ENCODE measurements at regions not wholly inside any gene's neighbourhood (a gene's known extent, or its start where the extent isn't known, plus 50 kb on each side); places are given as distances from the start of the nearest gene placed in this dataset.

DNA sequence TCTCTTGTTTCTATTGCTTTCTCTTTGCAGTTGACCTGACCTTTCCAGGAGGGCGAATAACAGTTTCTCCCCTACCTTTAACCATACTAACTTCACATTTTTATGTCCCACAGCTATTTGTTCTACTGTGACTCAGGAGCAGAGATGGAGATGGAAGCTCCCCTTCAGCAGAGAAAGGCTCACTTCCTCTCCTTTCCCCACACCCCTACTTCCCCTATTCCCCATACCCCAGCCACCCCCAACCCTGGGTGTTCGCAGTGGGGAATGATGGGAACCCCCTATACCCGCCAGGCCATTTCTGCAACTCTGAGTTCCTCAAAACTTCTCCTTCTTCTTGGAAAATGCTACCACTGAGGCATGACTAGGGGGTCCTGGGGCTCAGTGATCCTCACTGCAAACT is 285.4 kb upstream of the MGAT5 start:
- H3K27ac Mint-ChIP-seq, result no peak overlapping the region
- H3K36me3 Mint-ChIP-seq, result no peaks in the 10 kb centered on the region
- ATAC-seq (no peak), DNase-seq (ENCODE audit: low spot score in 2 of 2) (no peak)
- no peaks in the 10 kb centered on the region for H3K9me3 Mint-ChIP-seq

DNA sequence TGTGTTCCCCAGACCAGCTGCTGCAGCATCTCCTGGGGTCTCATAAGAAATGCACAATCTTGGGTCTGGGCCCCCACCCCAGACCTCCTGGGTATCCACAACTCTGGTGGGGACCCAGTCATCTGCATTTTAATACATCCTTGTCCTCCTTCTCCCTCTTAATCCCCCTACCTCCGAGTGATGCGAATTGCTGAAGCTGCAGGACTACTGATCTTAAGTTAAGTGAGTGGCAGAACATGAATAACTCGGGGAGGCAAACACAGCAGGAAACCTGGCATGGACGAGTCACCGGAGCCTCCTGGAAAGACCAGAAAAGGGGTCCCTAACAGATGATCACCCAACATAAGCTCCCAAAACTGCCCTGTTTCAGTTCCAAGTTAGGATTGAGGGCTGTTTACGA is 283.2 kb upstream of the MGAT5 start:
- Mint-ChIP-seq H3K36me3 (no peaks in the 10 kb centered on the region), H3K9me3 (no peaks in the 10 kb centered on the region), H3K27ac (no peak overlapping the region)
- ATAC-seq (no peak), DNase-seq (ENCODE audit: low spot score in 2 of 2) (no peak)

DNA sequence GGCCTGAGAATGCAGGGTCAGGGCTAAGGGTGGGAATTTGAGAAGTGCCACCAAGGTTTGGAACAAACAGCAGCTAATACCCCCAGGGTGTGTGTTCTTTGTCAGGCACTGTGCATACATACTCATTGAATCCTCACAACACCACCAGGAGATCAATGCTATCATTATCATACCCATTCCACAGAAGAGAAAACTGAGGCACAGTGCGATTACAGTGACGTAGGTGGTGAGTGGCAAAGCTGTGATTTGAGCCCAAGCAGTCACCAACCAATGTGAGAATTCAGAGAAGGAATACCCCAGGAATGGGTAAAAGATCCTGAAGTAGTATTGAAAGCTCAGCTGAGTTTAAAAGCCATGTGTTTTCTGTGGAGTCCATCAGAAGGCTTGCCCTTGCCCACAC is 281.6 kb upstream of the MGAT5 start:
- Mint-ChIP-seq H3K27ac (no peak overlapping the region), H3K9me3 (no peaks in the 10 kb centered on the region), H3K36me3 (no peaks in the 10 kb centered on the region)
- DNase-seq (ENCODE audit: low spot score in 2 of 2) (no peak), ATAC-seq (no peak)

DNA sequence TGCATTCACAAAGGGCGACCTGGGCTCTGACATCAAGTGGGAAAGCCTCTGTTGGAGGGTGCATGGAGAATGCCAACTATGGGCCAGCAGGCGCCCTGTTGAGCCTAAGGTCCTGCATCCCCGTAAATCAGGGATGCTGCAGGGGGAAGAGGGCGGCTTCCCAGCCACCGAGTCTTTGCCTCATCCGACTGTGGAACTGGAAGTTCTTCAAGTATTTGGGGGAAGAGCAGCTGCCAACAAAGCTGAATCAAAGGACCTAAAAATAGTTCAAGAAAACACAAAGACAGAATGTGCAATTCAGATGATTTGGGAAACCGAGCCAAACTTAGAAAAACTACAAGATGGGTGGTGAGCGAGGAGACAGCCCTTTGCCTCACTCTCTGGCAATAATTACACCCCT is 281.1 kb upstream of the MGAT5 start:
- DNase-seq (ENCODE audit: low spot score in 2 of 2), result no peak
- Mint-ChIP-seq H3K36me3 (no peaks in the 10 kb centered on the region), H3K9me3 (no peaks in the 10 kb centered on the region), H3K27ac (no peak overlapping the region)
- no peak for ATAC-seq

DNA sequence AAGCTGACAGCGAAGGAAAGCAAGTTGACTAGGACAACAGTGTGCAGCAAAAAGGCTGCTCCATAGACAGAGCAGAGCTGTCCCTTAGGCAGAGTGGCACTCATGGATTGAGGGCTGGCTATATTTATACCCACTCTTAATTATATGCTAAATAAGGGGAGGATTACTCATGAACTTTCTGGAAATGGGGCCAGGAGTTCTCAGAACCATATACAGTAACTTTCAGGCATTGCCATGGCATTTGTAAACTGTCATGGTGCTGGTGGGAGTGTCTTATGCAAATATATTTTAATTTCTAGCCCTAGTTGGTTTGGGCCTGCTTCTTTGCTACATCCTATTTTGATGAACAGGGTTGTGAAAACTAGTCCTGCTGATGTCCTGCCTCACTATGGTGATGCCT is 279.5 kb upstream of the MGAT5 start:
- no peaks in the 10 kb centered on the region for H3K36me3 Mint-ChIP-seq
- ATAC-seq (no peak), DNase-seq (ENCODE audit: low spot score in 2 of 2) (no peak)
- no peaks in the 10 kb centered on the region for H3K9me3 Mint-ChIP-seq
- no peak overlapping the region for H3K27ac Mint-ChIP-seq

DNA sequence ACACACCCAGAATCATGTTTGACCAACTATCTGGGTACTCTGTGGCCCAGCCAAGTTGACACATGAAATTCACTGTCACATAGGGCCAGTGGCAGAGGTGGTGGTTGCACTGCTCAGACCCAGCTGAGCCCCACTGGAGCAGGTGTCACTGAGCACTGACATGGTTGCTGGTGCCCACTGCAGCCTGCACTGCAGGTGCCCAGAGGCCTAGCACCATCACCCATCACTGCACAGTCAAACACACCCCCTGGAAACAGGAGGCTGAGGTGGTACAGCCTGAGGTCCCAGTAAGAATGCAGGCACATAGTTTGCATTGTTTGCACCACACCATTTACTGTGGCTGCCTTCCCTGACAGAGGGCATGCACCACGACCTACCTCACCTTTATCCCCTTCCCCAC is 278.7 kb upstream of the MGAT5 start:
- Mint-ChIP-seq H3K36me3 (no peaks in the 10 kb centered on the region), H3K27ac (peak overlapping the region in 1 of 2 donors; percentile 13), H3K9me3 (no peaks in the 10 kb centered on the region)
- DNase-seq (ENCODE audit: low spot score in 2 of 2), result no peak
- ATAC-seq, result peak in 1 of 2 donors; percentile 18

DNA sequence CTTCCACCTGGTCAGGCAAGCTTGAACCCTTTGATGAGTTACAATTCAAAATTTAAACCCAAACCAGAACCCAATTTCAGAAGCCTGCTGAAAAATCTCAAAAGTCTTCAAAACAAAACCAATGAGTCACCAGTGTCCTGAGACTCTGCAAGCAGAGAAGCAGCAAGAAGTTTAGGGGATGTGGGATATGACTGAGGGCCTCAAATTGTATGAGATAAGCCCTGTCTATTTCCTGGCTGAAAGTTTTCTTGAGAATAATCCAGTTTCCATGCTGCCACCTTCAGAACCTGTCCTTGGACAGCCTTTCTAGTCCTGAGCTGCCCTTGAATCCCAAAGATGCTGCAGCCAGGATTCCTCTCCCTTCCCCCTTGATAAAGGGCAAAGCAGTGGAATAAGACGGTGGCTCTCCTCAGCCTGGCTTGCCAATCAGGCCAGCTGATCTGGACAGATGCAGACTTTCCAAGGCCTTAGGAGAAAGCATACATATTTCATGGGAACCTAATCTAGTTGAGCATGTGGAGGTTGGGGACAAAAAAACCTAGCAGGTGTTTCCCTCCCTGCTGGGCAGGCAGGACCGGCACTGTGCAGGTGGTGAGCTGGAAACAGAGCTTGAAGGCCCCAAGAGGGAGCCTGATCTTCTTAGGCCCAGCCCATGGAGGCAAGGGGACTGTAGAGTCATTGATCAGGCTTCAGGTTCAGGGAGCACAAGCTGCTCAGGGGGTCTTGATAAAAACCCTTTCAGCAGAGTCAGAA is 278.0 kb upstream of the MGAT5 start:
- ATAC-seq, result peak; percentile 40 to 87
- no peaks in the 10 kb centered on the region for H3K36me3 Mint-ChIP-seq
- H3K9me3 Mint-ChIP-seq, result no peaks in the 10 kb centered on the region
- H3K27ac Mint-ChIP-seq, result peak overlapping the region in 1 of 2 donors; percentile 13
- no peak for DNase-seq (ENCODE audit: low spot score in 2 of 2)

DNA sequence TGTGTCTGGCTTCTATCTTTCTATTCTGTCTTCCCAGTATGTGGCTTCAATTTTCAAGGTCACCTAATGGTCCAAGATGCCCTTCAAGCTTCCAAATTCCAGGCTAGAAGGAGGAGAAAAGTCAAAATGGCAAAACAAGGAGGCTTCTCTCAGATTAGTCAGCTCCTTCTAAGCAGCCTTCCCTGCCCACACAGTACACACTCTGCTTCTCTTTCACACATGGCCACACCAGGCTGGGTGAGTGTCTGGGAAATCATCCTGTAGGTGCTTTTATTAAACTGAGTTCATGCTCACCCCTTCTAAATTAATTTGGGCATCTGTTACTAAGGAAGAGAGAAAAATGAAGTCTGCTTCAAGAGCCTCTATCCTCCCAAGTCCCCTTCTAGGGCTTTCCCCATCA is 277.2 kb upstream of the MGAT5 start:
- ATAC-seq, result no peak
- no peaks in the 10 kb centered on the region for H3K9me3 Mint-ChIP-seq
- DNase-seq (ENCODE audit: low spot score in 2 of 2), result no peak
- H3K36me3 Mint-ChIP-seq, result no peaks in the 10 kb centered on the region
- H3K27ac Mint-ChIP-seq, result no peak overlapping the region

DNA sequence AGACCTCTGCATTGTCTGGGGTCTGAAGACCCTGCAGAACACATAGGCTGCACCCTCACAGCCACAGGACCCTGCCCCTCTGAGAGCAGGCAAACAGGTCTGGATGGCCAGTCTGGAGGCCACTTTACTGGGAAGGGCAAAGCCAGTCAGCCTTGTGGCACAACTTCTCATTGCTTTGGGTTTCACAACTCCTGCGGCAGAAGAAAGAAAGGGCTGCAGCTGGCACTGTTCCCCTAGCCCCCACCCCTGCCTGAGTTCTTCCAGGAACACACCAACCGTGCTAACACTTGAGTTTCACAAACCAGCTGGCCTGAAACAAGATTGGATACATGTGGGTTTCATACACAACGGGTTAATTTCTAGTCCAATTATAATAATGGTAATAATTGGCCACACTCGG is 276.5 kb upstream of the MGAT5 start:
- no peak overlapping the region for H3K27ac Mint-ChIP-seq
- no peak for ATAC-seq
- no peaks in the 10 kb centered on the region for H3K36me3 Mint-ChIP-seq
- no peak for DNase-seq (ENCODE audit: low spot score in 2 of 2)
- no peaks in the 10 kb centered on the region for H3K9me3 Mint-ChIP-seq

DNA sequence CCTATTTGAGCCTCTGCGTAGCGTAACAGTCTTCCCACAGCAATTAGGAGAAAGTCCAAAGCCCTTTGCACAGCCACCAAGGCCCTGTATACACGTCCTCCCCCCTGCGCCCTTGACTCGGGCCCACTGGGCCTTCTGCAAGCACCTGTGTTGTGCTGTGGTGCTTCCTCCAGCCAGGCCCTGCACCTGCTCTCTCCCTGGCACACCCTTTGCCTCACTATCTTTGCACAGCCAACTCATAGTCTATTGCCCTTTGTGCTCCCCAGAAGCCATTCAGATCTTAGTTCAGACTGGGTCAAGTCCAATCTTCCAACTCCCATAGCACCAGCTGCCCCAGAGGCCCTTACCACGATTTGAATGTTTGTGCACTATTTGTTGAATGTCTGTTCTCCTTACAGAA is 271.6 kb upstream of the MGAT5 start:
- H3K9me3 Mint-ChIP-seq, result no peaks in the 10 kb centered on the region
- peak overlapping the region in 1 of 2 donors; percentile 32 for H3K27ac Mint-ChIP-seq
- ATAC-seq (no peak), DNase-seq (ENCODE audit: low spot score in 2 of 2) (no peak)
- H3K36me3 Mint-ChIP-seq, result no peaks in the 10 kb centered on the region

DNA sequence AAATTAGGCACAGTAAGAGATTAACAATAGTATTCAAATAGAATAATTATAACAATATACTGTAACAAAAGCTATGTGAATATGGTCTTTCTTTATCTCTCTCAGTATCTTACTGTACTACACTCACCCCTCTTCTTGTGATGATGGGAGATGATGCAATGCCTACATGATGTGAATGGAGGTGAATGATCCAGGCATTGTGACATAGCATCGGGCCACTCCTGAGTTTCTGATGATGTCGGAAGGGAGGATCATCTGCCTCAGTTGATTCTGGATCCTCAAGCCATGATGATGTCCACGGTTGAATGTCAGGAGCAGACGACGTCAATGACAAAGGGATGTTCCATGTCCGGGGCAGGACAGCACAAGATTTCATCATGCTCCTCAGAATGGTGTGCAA is 268.3 kb upstream of the MGAT5 start:
- no peak for ATAC-seq
- Mint-ChIP-seq H3K9me3 (no peaks in the 10 kb centered on the region), H3K36me3 (no peaks in the 10 kb centered on the region), H3K27ac (no peak overlapping the region)
- DNase-seq (ENCODE audit: low spot score in 2 of 2), result no peak

DNA sequence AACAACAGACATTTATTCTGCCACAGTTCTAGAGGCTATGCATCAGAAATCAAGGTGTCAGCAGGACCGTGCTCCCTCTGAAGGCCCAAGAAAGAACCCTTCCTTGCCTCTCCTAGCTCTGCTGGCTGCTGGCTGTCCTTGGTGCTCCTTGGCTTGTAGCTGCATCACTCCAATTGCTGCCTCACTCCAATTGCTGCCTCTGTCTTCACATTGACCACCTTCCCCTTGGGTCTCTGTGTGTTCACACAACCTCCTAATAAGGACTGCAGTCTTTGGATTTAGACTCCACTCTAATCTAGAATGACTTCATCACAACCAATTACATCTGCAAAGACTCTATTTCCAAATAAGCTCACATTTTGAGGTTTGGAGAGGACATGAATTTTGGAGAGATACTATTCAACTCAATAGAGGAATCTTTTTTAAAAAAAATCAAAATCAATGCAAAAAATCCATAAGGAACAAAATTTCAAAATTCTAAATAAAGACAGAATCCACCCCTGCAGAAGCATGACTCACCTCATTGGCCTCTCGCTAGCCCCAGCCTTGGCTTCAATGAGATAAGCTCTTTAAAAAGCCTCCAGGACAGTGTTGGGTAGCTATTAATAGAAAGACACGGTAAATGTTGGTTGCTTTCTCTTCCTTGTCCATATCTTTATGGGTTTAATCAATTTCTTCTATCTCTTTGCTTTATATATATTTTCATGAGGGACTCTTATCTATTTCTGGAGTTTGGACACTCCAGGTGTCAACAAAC is 267.6 kb upstream of the MGAT5 start:
- ATAC-seq (no peak), DNase-seq (ENCODE audit: low spot score in 2 of 2) (no peak)
- H3K36me3 Mint-ChIP-seq, result no peaks in the 10 kb centered on the region
- no peaks in the 10 kb centered on the region for H3K9me3 Mint-ChIP-seq
- H3K27ac Mint-ChIP-seq, result no peak overlapping the region

DNA sequence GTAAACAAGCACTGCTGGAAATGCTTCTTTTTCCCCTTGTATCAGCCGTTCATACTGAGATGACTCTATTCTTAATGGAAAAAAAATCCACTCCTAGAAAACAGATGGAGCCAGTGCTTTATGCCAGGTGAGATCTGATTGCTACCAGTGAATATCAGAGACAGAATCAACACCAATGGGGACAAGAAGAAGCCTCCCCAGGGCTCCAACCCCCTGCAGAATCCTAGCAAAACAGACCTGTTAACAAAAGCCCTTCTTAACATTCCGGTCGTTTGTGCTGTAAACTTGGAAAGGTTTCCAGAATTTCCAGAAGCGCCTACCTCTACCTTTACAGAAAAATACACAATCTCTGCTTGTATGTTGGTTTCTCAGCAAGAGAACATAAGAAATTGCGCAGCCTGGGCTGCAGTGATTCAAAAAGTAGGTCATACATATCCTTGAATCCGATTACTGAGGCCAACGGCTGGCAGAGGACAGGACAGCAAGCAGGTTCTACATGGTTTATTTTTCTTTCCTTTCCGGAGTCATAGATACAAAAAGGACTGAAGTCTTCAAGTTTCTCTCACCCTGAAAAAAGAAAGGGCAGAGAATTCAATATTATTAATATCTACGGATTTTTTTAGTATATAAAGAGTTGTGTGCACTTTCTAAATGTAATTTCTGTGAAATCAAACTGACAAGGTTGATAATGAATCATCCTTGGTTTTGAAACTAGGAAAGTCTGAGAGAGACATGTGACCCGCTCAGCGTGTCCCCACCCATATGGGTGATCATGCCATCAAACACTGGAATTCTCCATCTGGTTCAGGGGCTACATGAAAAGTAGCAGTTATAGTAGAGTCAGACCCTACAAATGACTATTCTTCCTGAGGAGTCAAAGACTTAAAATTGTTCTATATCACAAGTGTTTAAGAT is 266.7 kb upstream of the MGAT5 start:
- DNase-seq (ENCODE audit: low spot score in 2 of 2) (no peak), ATAC-seq (no peak)

DNA sequence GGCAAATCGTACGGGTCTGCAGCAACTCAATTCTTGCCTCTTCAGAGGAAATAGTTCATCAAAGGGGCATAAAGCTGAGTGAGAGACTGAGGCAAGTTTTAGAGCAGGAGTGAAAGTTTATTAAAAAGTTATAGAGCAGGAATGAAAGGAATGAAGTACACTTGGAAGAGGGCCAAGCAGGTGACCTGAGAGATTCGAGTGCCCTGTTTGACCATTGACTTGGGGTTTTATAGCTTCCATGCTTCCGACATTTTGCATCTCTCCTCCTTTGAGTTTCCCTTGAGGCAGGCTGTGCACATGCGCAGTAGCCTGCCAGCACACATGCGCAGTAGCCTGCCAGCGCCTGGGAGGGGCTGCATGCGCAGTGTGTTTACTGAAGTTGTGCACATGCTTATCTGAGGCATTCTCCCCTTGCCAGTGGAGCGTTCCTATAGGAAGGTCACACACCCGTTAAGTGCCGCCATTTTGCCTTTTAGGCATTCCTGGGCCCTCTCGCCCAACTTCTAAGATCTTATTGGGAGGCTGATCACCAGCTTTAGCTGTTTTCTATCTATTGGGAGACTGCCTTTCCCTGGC is 265.5 kb upstream of the MGAT5 start:
- no peak overlapping the region for H3K27ac Mint-ChIP-seq
- ATAC-seq, result no peak
- no peak for DNase-seq (ENCODE audit: low spot score in 2 of 2)
- no peaks in the 10 kb centered on the region for H3K36me3 Mint-ChIP-seq
- no peaks in the 10 kb centered on the region for H3K9me3 Mint-ChIP-seq

More for the DNA sequence above, 266.7 kb upstream of the MGAT5 start:
- H3K36me3 Mint-ChIP-seq, result no peaks in the 10 kb centered on the region
- no peak overlapping the region for H3K27ac Mint-ChIP-seq
- no peaks in the 10 kb centered on the region for H3K9me3 Mint-ChIP-seq

DNA sequence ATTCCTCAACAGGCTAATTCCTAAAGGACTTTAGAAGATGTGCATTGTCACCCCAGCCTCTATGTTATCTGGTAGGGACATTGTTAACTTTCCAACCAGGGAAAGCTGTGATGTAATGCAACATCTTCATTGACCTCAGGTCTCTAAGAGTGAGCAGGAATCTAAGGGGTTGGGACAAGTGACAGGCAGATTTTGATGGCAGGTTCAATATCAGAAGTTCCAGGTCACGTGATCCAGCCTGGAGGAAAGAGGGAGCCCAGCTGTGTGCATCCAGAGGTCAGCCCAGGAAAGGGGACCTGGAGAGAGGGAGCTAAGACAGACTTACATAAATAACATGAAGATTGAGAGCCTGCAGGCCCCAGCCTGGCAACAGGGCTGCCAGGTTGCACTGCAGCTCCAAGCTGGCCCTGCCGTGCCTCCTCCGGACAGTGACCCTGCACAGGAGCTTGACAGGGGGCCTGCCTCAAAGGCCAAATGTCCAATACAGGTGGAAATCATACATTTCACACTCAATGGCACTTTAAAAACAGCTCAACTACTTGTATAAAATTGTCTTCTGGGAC is 262.2 kb upstream of the MGAT5 start:
- H3K27ac Mint-ChIP-seq, result no peak overlapping the region
- DNase-seq (ENCODE audit: low spot score in 2 of 2) (no peak), ATAC-seq (no peak)
- no peaks in the 10 kb centered on the region for H3K36me3 Mint-ChIP-seq
- H3K9me3 Mint-ChIP-seq, result no peaks in the 10 kb centered on the region

DNA sequence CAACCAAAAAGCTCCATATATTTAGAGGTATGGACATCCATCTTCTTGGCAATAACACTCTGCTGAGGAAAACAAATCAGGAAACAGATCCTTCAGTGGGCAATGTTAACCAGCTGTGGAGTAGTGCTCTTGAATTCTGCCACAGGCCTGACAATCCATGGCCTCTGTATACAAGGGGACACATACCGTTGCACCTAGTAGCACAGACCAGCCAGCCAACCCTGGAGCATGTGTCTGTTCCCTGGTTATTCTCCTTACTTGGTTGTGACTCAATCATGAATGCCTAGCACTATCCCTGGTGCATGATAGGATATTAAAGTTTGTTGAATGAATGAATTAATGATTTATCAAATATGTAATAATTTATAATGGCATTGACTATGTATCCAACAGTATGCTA is 261.4 kb upstream of the MGAT5 start:
- no peaks in the 10 kb centered on the region for H3K9me3 Mint-ChIP-seq
- DNase-seq (ENCODE audit: low spot score in 2 of 2) (no peak), ATAC-seq (no peak)
- H3K27ac Mint-ChIP-seq, result no peak overlapping the region
- H3K36me3 Mint-ChIP-seq, result no peaks in the 10 kb centered on the region

DNA sequence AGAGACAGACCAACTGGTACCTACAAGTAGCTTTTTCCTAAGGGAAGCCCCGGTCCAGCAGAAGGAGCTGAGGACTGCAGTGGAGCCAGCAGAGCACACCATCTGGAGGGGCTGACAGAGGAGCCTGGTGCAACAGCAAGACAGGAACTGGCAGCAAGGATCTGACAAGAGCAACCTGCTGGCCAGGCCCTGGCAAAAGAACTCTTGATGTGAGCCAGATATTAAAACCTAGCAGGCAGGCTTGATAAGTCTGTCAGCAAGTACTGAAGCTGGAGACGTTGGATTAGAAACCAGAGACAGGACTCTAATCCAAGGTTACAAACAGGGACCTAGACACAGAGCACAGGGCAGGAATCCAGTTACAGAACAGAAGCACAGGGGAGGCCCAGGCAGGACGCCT is 260.7 kb upstream of the MGAT5 start:
- H3K9me3 Mint-ChIP-seq, result no peaks in the 10 kb centered on the region
- no peak for DNase-seq (ENCODE audit: low spot score in 2 of 2)
- no peaks in the 10 kb centered on the region for H3K36me3 Mint-ChIP-seq
- H3K27ac Mint-ChIP-seq, result no peak overlapping the region
- no peak for ATAC-seq

Measured in activated naive CD4-positive, alpha-beta T cell treated with anti-CD3 and anti-CD28 coated beads, Interleukin-2, amount 50 U/mL, for 72 hours (primary cell).